ENCODE measurements at regions not wholly inside any gene's neighbourhood (a gene's known extent, or its start where the extent isn't known, plus 50 kb on each side); places are given as distances from the start of the nearest gene placed in this dataset.
"Not testable (repeated sequence)": the region's sequence is repeated elsewhere in the genome, so short reads cannot be mapped to it uniquely, and the experiment has no call there.

DNA sequence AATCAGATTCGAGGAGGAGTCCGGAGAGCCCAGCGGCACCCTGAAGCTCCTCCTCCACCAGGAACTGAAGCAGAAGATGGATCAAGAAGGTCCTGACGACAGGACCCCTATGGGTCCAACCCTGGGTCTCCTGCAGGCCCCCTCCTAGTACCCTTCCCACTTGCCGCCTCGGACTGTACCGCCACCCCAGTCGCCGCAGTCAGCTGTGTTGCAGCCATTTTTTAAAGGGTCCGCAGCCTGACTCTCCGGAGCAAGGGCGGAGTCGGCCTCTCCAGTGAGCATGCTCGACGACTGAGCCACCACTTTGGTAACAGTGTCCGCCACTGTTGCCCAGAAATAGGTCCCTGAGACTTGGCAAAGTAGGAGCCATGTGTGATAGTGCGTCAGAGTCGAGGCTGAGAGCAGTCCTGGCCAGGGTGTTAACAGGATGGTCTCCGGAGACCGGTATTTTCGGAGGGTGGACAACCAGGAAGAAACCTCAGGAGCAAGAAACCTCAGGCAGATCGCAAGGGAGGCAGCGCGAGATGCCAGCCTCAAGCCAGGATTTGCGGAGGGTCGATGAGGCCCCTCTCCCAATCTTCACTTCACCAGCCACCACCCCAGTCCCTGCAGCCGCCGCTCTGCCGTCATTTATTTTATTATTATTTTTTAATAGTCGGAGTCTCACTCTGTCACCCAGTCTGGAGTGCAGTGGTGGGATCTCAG is 294.6 kb upstream of the ZNF337 start:
- DNase-seq (ENCODE audit: extremely low read depth in 1 of 2, low read depth in 1 of 2), result no peak

GRCh38 chr20:25989686-25990085 is 293.0 kb upstream of the ZNF337 start:
- DNase-seq (ENCODE audit: extremely low read depth in 1 of 2, low read depth in 1 of 2), result not testable (repeated sequence)

- DNase-seq (ENCODE audit: extremely low read depth in 1 of 2, low read depth in 1 of 2), result no peak
Observed at GRCh38 chr20:25989196-25989595, 292.5 kb upstream of the ZNF337 start.

DNA sequence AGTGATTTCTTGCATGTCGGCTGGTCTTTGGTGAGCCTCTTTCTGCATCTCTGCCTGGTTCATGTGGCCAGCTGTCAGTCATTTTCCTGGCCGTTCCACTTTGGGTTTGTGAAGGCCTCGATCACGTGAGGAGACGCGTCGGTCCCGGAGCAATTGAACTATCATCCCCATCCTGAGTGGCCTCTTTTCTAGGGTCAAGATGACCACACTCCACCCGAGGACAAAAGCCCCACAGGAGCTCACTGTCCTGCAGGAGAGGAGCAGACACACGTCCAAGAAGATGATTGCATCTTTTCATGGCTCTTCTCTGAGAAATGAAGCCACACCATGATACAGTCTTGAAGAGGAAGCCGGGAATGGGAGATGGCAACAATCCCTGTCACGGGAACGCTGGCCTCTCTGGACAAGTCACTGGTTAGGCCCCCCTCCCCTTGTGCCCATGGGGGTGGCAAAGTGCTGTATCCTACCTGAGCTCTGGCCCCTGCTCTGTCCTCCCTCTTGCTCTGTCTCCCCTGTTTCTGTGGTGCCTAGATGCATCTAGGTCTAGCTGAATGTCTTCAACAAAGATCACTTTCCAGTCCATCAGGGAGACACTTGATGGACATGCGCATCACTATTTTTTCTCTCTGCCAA is 291.4 kb upstream of the ZNF337 start:
- not testable (repeated sequence) for DNase-seq (ENCODE audit: extremely low read depth in 1 of 2, low read depth in 1 of 2)

GRCh38 chr20:25987073-25987927 is 290.6 kb upstream of the ZNF337 start:
- peak; percentile 11 to 32 for DNase-seq (ENCODE audit: extremely low read depth in 1 of 2, low read depth in 1 of 2)

- no peak for DNase-seq (ENCODE audit: extremely low read depth in 1 of 2, low read depth in 1 of 2)
Observed at GRCh38 chr20:25985597-25985996, 288.9 kb upstream of the ZNF337 start.

GRCh38 chr20:25984933-25985332 is 288.3 kb upstream of the ZNF337 start:
- DNase-seq (ENCODE audit: extremely low read depth in 1 of 2, low read depth in 1 of 2), result peak; percentile 9 to 30

- DNase-seq (ENCODE audit: extremely low read depth in 1 of 2, low read depth in 1 of 2), result not testable (repeated sequence)
Observed at GRCh38 chr20:25982701-25983100, 286.0 kb upstream of the ZNF337 start.

- DNase-seq (ENCODE audit: extremely low read depth in 1 of 2, low read depth in 1 of 2), result not testable (repeated sequence)
Observed at GRCh38 chr20:25978450-25979190, 282.0 kb upstream of the ZNF337 start.

DNA sequence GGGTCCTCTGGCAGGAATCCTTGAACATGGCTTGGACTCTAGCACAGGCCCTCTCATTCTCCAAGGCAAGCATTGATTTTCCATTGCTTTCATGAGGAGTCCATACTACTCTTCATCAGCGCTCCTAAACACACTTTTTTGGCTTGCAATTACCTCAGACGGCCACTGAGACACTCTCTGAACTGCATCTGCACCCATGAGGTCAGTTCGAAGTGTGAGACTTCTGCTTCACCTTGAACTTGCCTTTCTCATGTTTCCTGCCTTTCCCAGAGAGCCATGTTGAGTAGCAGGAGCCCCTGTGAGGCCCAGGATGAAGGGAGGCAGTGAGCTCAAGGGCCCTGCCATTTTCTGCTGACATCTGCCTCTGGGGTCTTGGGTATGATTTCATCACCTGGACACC is 279.2 kb upstream of the ZNF337 start:
- not testable (repeated sequence) for DNase-seq (ENCODE audit: extremely low read depth in 1 of 2, low read depth in 1 of 2)

GRCh38 chr20:25965203-25965602 is 268.6 kb upstream of the ZNF337 start:
- DNase-seq (ENCODE audit: extremely low read depth in 1 of 2, low read depth in 1 of 2), result not testable (repeated sequence)

DNA sequence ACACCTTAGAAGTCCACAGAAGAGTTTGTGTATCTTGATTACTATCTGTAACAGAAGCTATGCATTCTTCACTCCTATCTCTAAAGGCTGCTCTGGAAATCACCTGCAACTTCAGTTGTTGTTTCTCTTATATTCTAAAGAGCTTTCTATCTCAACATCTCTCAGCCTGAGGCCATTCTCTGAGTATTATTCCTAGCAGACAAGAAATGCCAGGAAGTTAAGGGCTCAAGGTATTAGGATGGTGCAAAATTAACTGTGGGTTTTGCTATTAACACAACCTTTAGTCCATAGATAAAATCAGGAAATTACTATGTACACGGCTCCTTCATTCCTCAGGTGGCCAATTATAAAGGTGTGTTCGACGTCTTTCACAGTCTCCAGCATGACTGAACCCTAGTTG is 257.2 kb upstream of the ZNF337 start:
- not testable (repeated sequence) for DNase-seq (ENCODE audit: extremely low read depth in 1 of 2, low read depth in 1 of 2)

- DNase-seq (ENCODE audit: extremely low read depth in 1 of 2, low read depth in 1 of 2), result not testable (repeated sequence)
Observed at GRCh38 chr20:25935230-25935629, 238.6 kb upstream of the ZNF337 start.

GRCh38 chr20:25932806-25933205 is 236.2 kb upstream of the ZNF337 start:
- DNase-seq (ENCODE audit: extremely low read depth in 1 of 2, low read depth in 1 of 2), result not testable (repeated sequence)

DNA sequence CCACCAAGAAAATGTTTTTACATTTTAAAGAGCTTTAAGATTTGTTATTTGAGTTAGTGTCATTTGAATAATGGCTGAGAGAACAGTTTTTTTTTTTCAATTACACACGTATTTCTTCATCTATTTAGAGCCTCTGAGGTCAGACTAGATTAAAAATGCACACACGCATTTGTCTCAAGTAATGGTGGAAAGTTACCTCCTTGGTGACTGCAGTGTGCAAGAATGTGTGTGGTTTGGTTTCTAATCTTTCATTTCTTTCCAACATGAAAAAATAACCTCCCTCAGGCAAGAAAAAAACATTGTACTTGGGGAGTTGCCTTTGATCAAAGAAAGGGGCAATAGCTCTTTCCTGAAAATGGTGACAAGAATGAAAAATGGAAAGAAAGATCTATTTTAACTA is 235.5 kb upstream of the ZNF337 start:
- DNase-seq (ENCODE audit: extremely low read depth in 1 of 2, low read depth in 1 of 2), result not testable (repeated sequence)

DNA sequence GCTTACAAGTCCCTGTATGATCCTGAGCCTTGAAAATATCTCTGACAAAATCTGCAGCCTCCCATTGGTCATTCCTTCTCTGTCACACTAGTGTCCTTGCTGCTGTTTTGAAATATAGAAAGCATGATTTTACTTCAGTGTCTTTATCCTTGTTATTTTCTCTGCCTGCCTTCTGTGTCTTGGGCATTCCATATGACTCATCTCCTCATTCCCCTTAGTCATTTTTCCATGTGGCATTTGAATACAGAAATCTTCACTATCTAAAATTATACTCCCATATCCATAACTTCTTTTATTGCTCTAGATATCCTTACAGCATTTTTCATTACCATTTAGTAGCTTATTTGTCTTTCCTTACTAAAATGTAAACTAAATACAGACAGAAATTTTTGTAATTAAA is 205.7 kb upstream of the ZNF337 start:
- DNase-seq (ENCODE audit: extremely low read depth in 1 of 2, low read depth in 1 of 2), result not testable (repeated sequence)

DNA sequence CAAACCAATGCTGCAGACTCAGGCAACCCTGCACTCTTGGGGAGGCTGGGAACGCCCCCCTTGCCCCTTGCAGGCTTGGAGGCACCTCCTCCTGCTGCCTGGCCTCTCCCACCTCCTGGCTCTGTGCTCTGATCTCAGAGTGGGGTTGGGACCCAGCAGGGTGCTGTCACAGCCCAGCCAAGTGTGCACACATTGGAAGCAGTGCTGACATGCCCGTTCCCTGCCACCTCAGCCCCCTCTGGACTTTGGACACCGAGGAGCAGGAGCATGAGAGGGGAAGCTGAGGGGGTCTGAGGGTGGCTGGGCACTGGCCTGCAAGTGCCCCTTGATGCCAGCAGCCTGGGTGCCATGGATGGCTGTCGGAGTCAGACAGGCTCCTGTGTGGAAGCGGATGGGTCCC is 202.0 kb upstream of the ZNF337 start:
- not testable (repeated sequence) for DNase-seq (ENCODE audit: extremely low read depth in 1 of 2, low read depth in 1 of 2)

DNA sequence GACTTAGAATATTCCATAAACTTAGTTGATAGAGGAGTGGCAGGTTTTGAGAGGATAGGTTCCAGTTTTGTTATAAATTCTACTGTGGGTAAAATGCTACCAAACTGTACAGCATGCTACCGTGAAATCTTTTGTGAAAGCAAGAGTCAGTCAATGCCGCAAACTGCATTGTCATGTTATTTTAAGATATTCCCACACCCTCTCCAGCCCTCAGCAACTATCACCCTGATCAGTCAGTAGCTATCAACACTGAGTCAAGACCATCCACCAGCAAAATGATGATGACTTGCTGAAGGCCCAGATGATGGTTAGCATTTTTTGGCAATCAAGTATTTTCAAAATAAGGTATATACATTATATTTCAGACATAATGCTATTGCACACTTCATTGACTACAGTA is 182.4 kb upstream of the ZNF337 start:
- DNase-seq (ENCODE audit: extremely low read depth in 1 of 2, low read depth in 1 of 2), result not testable (repeated sequence)

DNA sequence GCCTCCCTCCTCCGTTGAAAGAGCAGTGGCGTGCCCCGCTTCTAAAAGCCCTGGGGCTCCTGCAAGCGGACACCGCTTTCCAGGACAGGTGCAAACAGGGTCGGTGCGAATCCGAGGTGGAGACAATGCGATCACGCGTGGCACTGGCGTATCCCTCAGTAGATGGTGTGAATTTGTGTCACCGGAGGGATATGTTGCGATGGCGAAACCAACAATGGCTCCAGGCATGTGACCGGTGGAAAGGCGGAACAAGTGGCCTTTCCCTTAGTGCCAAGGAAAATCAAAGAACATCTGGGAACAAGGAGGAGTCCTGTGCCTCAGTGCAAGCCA is 172.0 kb upstream of the ZNF337 start:
- not testable (repeated sequence) for DNase-seq (ENCODE audit: extremely low read depth in 1 of 2, low read depth in 1 of 2)

- DNase-seq (ENCODE audit: extremely low read depth in 1 of 2, low read depth in 1 of 2), result peak in 1 of 2 donors; percentile 59
Observed at GRCh38 chr20:25867776-25868649, 171.4 kb upstream of the ZNF337 start.
